ENCODE measurements at regions not wholly inside any gene's neighbourhood (a gene's known extent, or its start where the extent isn't known, plus 50 kb on each side); places are given as distances from the start of the nearest gene placed in this dataset.

GRCh38 chr15:93943586-93943985 lies 287.8 kb upstream of the MCTP2 start:
- Histone ChIP-seq H3K4me1 (replicated peaks in 1 of 4; ENCODE audit: control insufficient read depth in 3 of 4, insufficient read depth in 4 of 4, low read length in 3 of 4) (no peaks in the 10 kb centered on the region), H3K14ac (ENCODE audit: insufficient read length) (no peak overlapping the region), H3K4ac (replicated peaks; ENCODE audit: insufficient read length, low read depth, low read length) (no peak overlapping the region), H3K27me3 (replicated peaks in 1 of 4; ENCODE audit: control insufficient read depth in 3 of 4, extremely low read depth in 1 of 4, insufficient read depth in 3 of 4, low read length in 3 of 4) (no peaks in the 10 kb centered on the region), H3K9me3 (ENCODE audit: insufficient read depth in 2 of 2, low read depth in 1 of 2, low read length in 1 of 2) (no peaks in the 10 kb centered on the region), H2BK120ac (replicated peaks; ENCODE audit: low read depth, low read length) (no peak overlapping the region), H3K23me2 (ENCODE audit: low read depth, low read length) (no peaks in the 10 kb centered on the region), H3K36me3 (ENCODE audit: control insufficient read depth in 2 of 4, insufficient read depth in 4 of 4, low read length in 3 of 4) (no peaks in the 10 kb centered on the region), H3K23ac (ENCODE audit: insufficient read length) (no peak overlapping the region), H4K20me1 (replicated peaks in 1 of 2; ENCODE audit: control insufficient read depth in 1 of 2, insufficient read depth in 2 of 2, low read length in 2 of 2) (no peaks in the 10 kb centered on the region), H2BK15ac (ENCODE audit: low read length) (no peak overlapping the region), H3K4me3 (ENCODE audit: extremely low read depth in 1 of 4, insufficient read depth in 2 of 4, low read depth in 3 of 4, low read length in 4 of 4) (no peak overlapping the region), H2BK5ac (ENCODE audit: low read depth, low read length) (no peak overlapping the region), H4K8ac (ENCODE audit: extremely low read depth, insufficient read depth, low read length) (no peak overlapping the region), H3K27ac (ENCODE audit: low read depth, low read length) (no peak overlapping the region), H4K5ac (ENCODE audit: insufficient read length, low read depth, low read length) (no peak overlapping the region), H2BK20ac (ENCODE audit: low read length) (no peak overlapping the region), H3K79me2 (ENCODE audit: control insufficient read depth in 1 of 2, insufficient read depth in 2 of 2, low read length in 2 of 2) (no peaks in the 10 kb centered on the region), H3K4me2 (ENCODE audit: insufficient read depth in 1 of 2, low read depth in 2 of 2, low read length in 2 of 2) (no peak overlapping the region), H2AFZ (ENCODE audit: low read length) (no peak overlapping the region), H3K18ac (ENCODE audit: extremely low read depth, low read length) (no peak overlapping the region), H3K56ac (replicated peaks; ENCODE audit: insufficient read length, low read depth, low read length) (no peak overlapping the region), H2BK12ac (ENCODE audit: low read depth, low read length) (no peak overlapping the region), H3K79me1 (ENCODE audit: low read depth, low read length) (no peaks in the 10 kb centered on the region), H4K91ac (replicated peaks; ENCODE audit: insufficient read length, low read length) (no peak overlapping the region), H3K9ac (replicated peaks in 1 of 4; ENCODE audit: extremely low read depth in 1 of 4, low read depth in 3 of 4, low read length in 3 of 4) (no peak overlapping the region), H2AK5ac (ENCODE audit: low read depth, low read length) (no peak overlapping the region)
- WGBS, 2 experiments (ENCODE audit: extremely low coverage in 1 of 2, insufficient coverage in 1 of 2, insufficient read length in 1 of 2, insufficient replicate concordance in 2 of 2, low coverage in 1 of 2, low lambda C conversion rate in 2 of 2, missing lambda C conversion rate in 1 of 2), result 80% methylated on average over 4 of the region's 4 CpGs; no CpG with 5 or more reads in 1 of the 2 experiments
- CTCF ChIA-PET (ENCODE audit: partially characterized antibody), result interaction anchor here (1.4 to 2.0 kb wide), 2 partner anchors 10 to 54 kb away, joined by 3 to 8 read pairs; no protein-coding TSS in a partner anchor
- FAIRE-seq (no peak), DNase-seq (ENCODE audit: low read depth in 1 of 2, low spot score in 2 of 2) (no peak)
- POLR2A ChIA-PET (ENCODE audit: partially characterized antibody), result no interaction called here
- TF ChIP-seq SP1 (IDR thresholded peaks at IDR 0.05; ENCODE audit: low read depth, low read length) (no peak), CBX8 (IDR thresholded peaks at IDR 0.05; ENCODE audit: borderline replicate concordance, low read depth, low read length) (no peak), JUN (IDR thresholded peaks at IDR 0.05; ENCODE audit: low read depth, low read length) (no peak), TBP (IDR thresholded peaks at IDR 0.05; ENCODE audit: low read depth, low read length) (no peak), MAFK (IDR thresholded peaks at IDR 0.05; ENCODE audit: low read depth, low read length) (no peak), POLR2A (IDR thresholded peaks at IDR 0.05; ENCODE audit: control extremely low read depth in 1 of 2, low read depth in 2 of 2, low read length in 2 of 2) (no peak), FOSL1 (IDR thresholded peaks at IDR 0.05; ENCODE audit: insufficient read depth, low read depth, low read length) (no peak), CBX5 (IDR thresholded peaks at IDR 0.05; ENCODE audit: low read depth, low read length) (no peak), RXRA (IDR thresholded peaks at IDR 0.05; ENCODE audit: insufficient read depth, low read depth, low read length) (no peak)

Data from H1 (cell line).